PC-9 (cell line): ENCODE measurements at regions not wholly inside any gene's neighbourhood (a gene's known extent, or its start where the extent isn't known, plus 50 kb on each side); places are given as distances from the start of the nearest gene placed in this dataset.

Source experiments
- EZH2 ChIP-seq: fragments of 200-600 bp; sonication (generic); IDR thresholded peaks from 2 replicates; pipeline ENCODE4 v1.8.0; 2017; ENCODE audit warnings: antibody characterized with exemption, low read depth
- TF ChIP-seq, protein P1 (sequence below): fragments of 200-600 bp; sonication (generic); conservative IDR thresholded peaks from 2 replicates; pipeline ENCODE4 v1.6.1; 2017; ENCODE audit warnings: mixed run types, antibody characterized with exemption, mild to moderate bottlenecking, moderate library complexity

DNA sequence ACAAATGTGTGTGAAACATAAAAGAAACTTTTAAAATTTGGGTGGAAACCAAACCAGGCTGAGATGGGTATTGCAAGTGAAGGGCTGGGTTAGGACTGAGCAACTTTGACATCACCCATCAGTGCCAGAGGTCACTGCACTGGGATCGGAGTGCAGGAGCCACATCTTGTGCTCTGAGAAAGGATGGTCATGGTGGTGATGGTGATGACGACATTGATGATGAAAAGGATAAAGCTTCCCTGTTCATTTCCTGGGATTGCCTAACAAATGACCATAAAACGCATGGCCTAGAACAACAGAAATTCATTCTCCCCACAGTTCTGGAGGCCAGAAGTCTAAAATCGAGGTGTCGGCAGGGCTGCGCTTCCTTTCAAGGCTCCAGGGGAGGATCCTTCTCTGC, 324.0 kb downstream of the MAF start:
- TF ChIP-seq, protein P1, sequence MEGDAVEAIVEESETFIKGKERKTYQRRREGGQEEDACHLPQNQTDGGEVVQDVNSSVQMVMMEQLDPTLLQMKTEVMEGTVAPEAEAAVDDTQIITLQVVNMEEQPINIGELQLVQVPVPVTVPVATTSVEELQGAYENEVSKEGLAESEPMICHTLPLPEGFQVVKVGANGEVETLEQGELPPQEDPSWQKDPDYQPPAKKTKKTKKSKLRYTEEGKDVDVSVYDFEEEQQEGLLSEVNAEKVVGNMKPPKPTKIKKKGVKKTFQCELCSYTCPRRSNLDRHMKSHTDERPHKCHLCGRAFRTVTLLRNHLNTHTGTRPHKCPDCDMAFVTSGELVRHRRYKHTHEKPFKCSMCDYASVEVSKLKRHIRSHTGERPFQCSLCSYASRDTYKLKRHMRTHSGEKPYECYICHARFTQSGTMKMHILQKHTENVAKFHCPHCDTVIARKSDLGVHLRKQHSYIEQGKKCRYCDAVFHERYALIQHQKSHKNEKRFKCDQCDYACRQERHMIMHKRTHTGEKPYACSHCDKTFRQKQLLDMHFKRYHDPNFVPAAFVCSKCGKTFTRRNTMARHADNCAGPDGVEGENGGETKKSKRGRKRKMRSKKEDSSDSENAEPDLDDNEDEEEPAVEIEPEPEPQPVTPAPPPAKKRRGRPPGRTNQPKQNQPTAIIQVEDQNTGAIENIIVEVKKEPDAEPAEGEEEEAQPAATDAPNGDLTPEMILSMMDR = no peak
- no peak for TF ChIP-seq EZH2
